ENCODE measurements at regions not wholly inside any gene's neighbourhood (a gene's known extent, or its start where the extent isn't known, plus 50 kb on each side); places are given as distances from the start of the nearest gene placed in this dataset.

DNA sequence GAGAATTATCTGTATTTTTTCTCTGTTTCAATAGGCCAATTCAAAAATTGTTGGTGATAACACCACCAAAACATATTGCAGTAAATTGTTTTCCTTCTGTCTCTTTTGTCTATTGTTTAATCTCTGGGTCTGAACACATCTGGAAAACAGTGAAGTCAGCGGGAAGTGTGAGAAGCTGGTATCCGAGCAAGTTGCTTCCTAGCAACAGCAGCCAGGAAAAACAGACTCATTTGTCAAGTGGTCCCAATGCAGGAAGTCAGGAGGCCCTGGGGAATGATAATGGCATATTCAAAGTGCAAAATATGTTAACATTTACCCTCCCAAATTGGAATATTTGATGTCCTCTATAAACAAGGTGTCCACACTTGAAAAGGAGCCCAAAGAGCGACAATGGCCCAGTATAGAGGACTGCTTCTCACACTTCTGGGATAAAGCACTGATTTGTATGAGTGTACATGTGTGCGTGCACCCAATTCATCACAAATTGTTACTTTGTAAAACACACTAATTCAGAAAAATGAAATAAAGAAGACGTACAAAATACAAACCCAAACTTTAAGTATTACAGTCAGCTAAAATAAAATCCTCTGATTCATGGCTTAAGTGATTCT, 515.0 kb downstream of the TBC1D4 start:
- no peak for TF ChIP-seq CTCF (optimal IDR thresholded peaks at IDR 0.05 in 1 of 3, IDR thresholded peaks at IDR 0.05 in 1 of 3, conservative IDR thresholded peaks at IDR 0.05 in 1 of 3; ENCODE audit: extremely low read depth in 1 of 3, insufficient read depth in 2 of 3, low read length in 3 of 3)
- TF ChIP-seq EZH2 (IDR thresholded peaks at IDR 0.05; ENCODE audit: low read length), result no peak
